GM21360 (cell line): ENCODE measurements at regions not wholly inside any gene's neighbourhood (a gene's known extent, or its start where the extent isn't known, plus 50 kb on each side); places are given as distances from the start of the nearest gene placed in this dataset.
"Not testable (repeated sequence)": the region's sequence is repeated elsewhere in the genome, so short reads cannot be mapped to it uniquely, and the experiment has no call there.

ENCODE experiments used
- ATAC-seq: cut with Tn5 transposase; IDR thresholded peaks from one replicate; pipeline ENCODE4 v1.9.1; 2021; ENCODE audit warnings: mild to moderate bottlenecking, moderate library complexity; ENCODE audit not compliant: unreplicated experiment

- no peak for ATAC-seq
These were observed 102.9 kb upstream of the KLF4 start for GRCh38 chr9:107592424-107592823.

- no peak for ATAC-seq
These were observed 102.2 kb upstream of the KLF4 start for GRCh38 chr9:107591781-107592180.

- ATAC-seq = no peak
These were observed 98.8 kb upstream of the KLF4 start for GRCh38 chr9:107588393-107588792.

- no peak for ATAC-seq
These were observed 97.8 kb upstream of the KLF4 start for GRCh38 chr9:107587191-107587963.

- no peak for ATAC-seq
These were observed 96.9 kb upstream of the KLF4 start for GRCh38 chr9:107586493-107586892.

GRCh38 chr9:107585465-107585864, 95.9 kb upstream of the KLF4 start:
- no peak for ATAC-seq

GRCh38 chr9:107584944-107585343, 95.4 kb upstream of the KLF4 start:
- ATAC-seq = no peak

GRCh38 chr9:107584186-107584585, 94.6 kb upstream of the KLF4 start:
- ATAC-seq = no peak

- ATAC-seq = no peak
These were observed 87.7 kb upstream of the KLF4 start for GRCh38 chr9:107577140-107577776.

GRCh38 chr9:107571148-107571547, 81.6 kb upstream of the KLF4 start:
- no peak for ATAC-seq

- no peak for ATAC-seq
These were observed 79.6 kb upstream of the KLF4 start for GRCh38 chr9:107569174-107569573.

GRCh38 chr9:107568406-107568805, 78.8 kb upstream of the KLF4 start:
- not testable (repeated sequence) for ATAC-seq

GRCh38 chr9:107567462-107567861, 77.9 kb upstream of the KLF4 start:
- ATAC-seq = no peak

GRCh38 chr9:107566611-107567061, 77.1 kb upstream of the KLF4 start:
- no peak for ATAC-seq

GRCh38 chr9:107562798-107563197, 73.2 kb upstream of the KLF4 start:
- ATAC-seq = no peak

- ATAC-seq = no peak
These were observed 70.0 kb upstream of the KLF4 start for GRCh38 chr9:107559494-107560086.

- no peak for ATAC-seq
These were observed 67.8 kb upstream of the KLF4 start for GRCh38 chr9:107557236-107557990.

GRCh38 chr9:107554636-107555035, 65.1 kb upstream of the KLF4 start:
- no peak for ATAC-seq

GRCh38 chr9:107548298-107549142, 59.0 kb upstream of the KLF4 start:
- ATAC-seq = no peak

- ATAC-seq = no peak
These were observed 58.3 kb upstream of the KLF4 start for GRCh38 chr9:107547772-107548297.
